Panc1 (cell line): ENCODE measurements at regions not wholly inside any gene's neighbourhood (a gene's known extent, or its start where the extent isn't known, plus 50 kb on each side); places are given as distances from the start of the nearest gene placed in this dataset.

ENCODE experiments used
- POLR2AphosphoS5 ChIP-seq: IDR thresholded peaks from 2 replicates; pipeline ENCODE4 v1.6.1; 2012; ENCODE audit warnings: mild to moderate bottlenecking, low read depth, low read length, moderate library complexity
- TF ChIP-seq, protein P1 (sequence below): fragments of 450-650 bp; IDR thresholded peaks from 2 replicates; pipeline ENCODE4 v1.5.1; 2017; ENCODE audit warnings: mild to moderate bottlenecking

DNA sequence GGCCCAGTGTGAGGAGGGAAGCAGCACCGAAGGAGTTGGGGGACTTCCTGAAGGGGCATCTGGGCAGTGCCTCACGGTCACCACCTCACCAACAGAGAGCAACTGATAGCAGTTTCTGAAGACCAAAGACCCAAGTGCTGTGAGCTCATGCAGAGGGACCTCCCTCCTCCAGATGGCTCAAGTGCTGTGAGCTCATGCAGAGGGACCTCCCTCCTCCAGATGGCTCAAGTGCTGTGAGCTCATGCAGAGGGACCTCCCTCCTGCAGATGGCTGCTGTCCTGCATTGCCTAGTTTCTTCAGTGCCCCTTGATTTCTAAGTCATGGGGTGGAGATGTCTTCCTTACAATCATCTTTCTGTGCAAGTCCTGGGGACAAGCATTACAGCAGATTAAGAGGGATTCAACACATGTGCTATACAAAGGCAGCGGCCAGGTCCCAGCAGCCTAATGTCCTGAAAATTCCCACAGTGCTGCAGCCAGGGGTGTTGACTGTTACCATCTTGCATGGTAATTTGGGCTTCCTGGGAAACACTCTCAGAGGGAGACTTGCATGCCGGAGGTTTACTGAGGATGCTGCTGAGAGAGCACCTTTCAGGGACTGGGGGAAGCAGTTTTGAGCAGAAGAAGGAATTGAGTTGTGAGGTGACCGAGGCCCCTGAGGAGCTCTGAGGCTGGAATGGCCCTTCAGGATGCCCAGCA is 409.3 kb downstream of the GALR1 start:
- TF ChIP-seq, protein P1, sequence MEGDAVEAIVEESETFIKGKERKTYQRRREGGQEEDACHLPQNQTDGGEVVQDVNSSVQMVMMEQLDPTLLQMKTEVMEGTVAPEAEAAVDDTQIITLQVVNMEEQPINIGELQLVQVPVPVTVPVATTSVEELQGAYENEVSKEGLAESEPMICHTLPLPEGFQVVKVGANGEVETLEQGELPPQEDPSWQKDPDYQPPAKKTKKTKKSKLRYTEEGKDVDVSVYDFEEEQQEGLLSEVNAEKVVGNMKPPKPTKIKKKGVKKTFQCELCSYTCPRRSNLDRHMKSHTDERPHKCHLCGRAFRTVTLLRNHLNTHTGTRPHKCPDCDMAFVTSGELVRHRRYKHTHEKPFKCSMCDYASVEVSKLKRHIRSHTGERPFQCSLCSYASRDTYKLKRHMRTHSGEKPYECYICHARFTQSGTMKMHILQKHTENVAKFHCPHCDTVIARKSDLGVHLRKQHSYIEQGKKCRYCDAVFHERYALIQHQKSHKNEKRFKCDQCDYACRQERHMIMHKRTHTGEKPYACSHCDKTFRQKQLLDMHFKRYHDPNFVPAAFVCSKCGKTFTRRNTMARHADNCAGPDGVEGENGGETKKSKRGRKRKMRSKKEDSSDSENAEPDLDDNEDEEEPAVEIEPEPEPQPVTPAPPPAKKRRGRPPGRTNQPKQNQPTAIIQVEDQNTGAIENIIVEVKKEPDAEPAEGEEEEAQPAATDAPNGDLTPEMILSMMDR = no peak
- TF ChIP-seq POLR2AphosphoS5 = no peak
